ENCODE measurements at regions not wholly inside any gene's neighbourhood (a gene's known extent, or its start where the extent isn't known, plus 50 kb on each side); places are given as distances from the start of the nearest gene placed in this dataset.

- intact Hi-C loops (cut with micrococcal nuclease), result loop anchor here (1.0 to 2.0 kb wide), 6 partner anchors 61 to 1943 kb away; no protein-coding TSS in a partner anchor
- DNase-seq (ENCODE audit: low read depth, low spot score) (peak; percentile 93), ATAC-seq (peak; percentile 98)
- no peak overlapping the region for H3K9ac ChIP-seq (ENCODE audit: low read length)
- CTCF ChIA-PET, result interaction anchor here (0.8 to 5.4 kb wide), 19 partner anchors 10 to 1945 kb away, joined by 3 to 36 read pairs (median 4); no protein-coding TSS in a partner anchor
- BruUV-seq (replicated peaks), result no TSS peak
- TF ChIP-seq EZH2 (IDR thresholded peaks at IDR 0.05) (no peak), ZNF274 (IDR thresholded peaks at IDR 0.05; ENCODE audit: low read depth, low read length) (no peak), SRF (IDR thresholded peaks at IDR 0.05; ENCODE audit: low read depth) (no peak), EGR1 (IDR thresholded peaks at IDR 0.05; ENCODE audit: low read depth) (no peak), YY1 (IDR thresholded peaks at IDR 0.05; ENCODE audit: extremely low read depth, insufficient replicate concordance, low read depth, low read length) (peak; percentile 63), RAD21 (IDR thresholded peaks at IDR 0.05; ENCODE audit: low read depth) (peak; percentile 97), ZFX (IDR thresholded peaks at IDR 0.05) (no peak), CEBPB (IDR thresholded peaks at IDR 0.05; ENCODE audit: low read depth) (0 out of 2 replicates have a peak, but pooled peaks have one; percentile 40), ATF3 (IDR thresholded peaks at IDR 0.05) (no peak), JUND (IDR thresholded peaks at IDR 0.05) (no peak), ELF1 (IDR thresholded peaks at IDR 0.05; ENCODE audit: borderline replicate concordance, low read depth) (no peak), FOSL1 (IDR thresholded peaks at IDR 0.05; ENCODE audit: low read depth) (no peak), CBX3 (IDR thresholded peaks at IDR 0.05; ENCODE audit: low read depth) (peak; percentile 81), POLR2A (IDR thresholded peaks at IDR 0.05; ENCODE audit: borderline replicate concordance, extremely low read depth, insufficient read depth, insufficient read length) (no peak), TCF7L2 (IDR thresholded peaks at IDR 0.05; ENCODE audit: borderline replicate concordance, extremely low read depth, insufficient read depth, insufficient read length) (no peak), CTCF (IDR thresholded peaks at IDR 0.05 in 2 of 3, conservative IDR thresholded peaks at IDR 0.05 in 1 of 3; ENCODE audit: borderline replicate concordance in 1 of 3, insufficient read depth in 1 of 3, low read depth in 2 of 3, low read length in 2 of 3) (peak; percentile 94 to 99 (median 98)), POLR2AphosphoS5 (IDR thresholded peaks at IDR 0.05; ENCODE audit: low read depth, low read length) (no peak), ZBTB33 (IDR thresholded peaks at IDR 0.05; ENCODE audit: extremely low read depth, insufficient replicate concordance, low read length) (no peak)
- no peak overlapping the region for H3K4me3 ChIP-seq (replicated peaks in 1 of 2; ENCODE audit: low read depth in 1 of 2, low read length in 2 of 2)
- H3K9me3 ChIP-seq (ENCODE audit: control insufficient read depth in 1 of 2, insufficient read depth in 1 of 2, low read depth in 1 of 2, low read length in 2 of 2), result no peaks in the 10 kb centered on the region
- H2AFZ ChIP-seq (ENCODE audit: low read depth, low read length, poor library complexity, severe bottlenecking), result no peak overlapping the region
- no peaks in the 10 kb centered on the region for H3K4me1 ChIP-seq (ENCODE audit: control insufficient read depth in 1 of 2, insufficient read depth in 2 of 2, low read length in 2 of 2)
- H3K36me3 ChIP-seq (ENCODE audit: control insufficient read depth in 1 of 2, insufficient read depth in 2 of 2, low read length in 2 of 2), result no peaks in the 10 kb centered on the region
- H3K27me3 ChIP-seq (ENCODE audit: insufficient read depth, low read length), result no peaks in the 10 kb centered on the region
- POLR2A ChIA-PET, result no interaction called here
- RAD21 ChIA-PET (ENCODE audit: low non-redundant PET in 1 of 2, low total read pairs in 2 of 2, uncharacterized antibody in 2 of 2, unreplicated experiment in 2 of 2), result interaction anchor here (0.6 to 2.0 kb wide), 5 partner anchors 61 to 1943 kb away, joined by 3 to 4 read pairs (median 3); no protein-coding TSS in a partner anchor
- no peak overlapping the region for H3K4me2 ChIP-seq (ENCODE audit: low read length)
- H4K20me1 ChIP-seq (ENCODE audit: insufficient read depth), result no peaks in the 10 kb centered on the region
- H3K9me2 ChIP-seq (ENCODE audit: insufficient read depth), result no peaks in the 10 kb centered on the region
- H3K27ac ChIP-seq (ENCODE audit: low read depth, low read length), result no peak overlapping the region
- no peaks in the 10 kb centered on the region for H3K79me2 ChIP-seq (ENCODE audit: insufficient read depth, low read length)
Observed at GRCh38 chr4:170259631-170260153, 169.9 kb upstream of the AADAT start.
